ENCODE measurements at regions not wholly inside any gene's neighbourhood (a gene's known extent, or its start where the extent isn't known, plus 50 kb on each side); places are given as distances from the start of the nearest gene placed in this dataset.

DNA sequence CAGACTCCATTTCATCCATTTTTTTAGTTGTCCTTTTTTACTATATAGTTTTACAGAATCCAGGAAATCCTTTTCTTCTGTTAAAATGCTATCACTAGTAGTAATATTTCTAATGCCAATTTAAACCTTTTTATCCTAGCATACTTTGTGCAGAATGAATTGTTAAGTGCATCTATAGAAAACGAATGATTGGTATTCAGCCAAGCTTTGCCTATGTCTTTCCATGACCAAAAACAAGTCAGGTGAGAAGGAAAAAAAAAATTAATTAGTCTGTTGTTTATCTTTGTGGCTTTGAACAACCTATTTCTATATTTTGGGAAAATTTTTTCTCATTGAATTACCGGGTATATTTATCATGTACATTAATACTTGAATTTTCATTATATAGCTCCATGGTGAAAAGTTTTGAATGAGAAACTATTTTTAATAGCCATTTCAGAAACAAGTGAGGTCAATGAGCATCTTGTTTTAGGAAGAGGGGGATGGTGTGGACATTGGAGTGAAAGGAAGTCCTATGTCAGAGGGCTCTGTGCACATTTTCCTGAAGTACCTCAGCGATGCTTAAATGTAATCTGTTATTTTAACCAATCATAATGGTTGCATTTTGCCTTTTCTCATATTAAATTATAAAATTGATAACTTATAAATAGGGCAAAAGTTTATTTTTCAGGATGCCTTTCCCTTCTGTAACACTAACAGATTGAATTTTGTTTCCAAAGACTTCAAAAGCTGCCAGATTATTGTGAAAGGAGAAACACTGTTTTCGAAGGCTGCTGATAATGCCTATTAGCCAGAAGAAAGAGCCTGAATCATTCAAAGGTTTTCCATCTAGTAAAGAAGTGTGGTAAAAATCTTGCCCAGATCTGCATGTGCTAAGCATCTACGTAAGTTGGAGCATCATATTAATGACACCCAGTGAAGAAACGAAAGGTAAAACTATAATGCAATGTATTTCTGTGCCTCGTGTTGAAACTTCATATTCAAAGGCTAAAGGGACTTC lies 73.8 kb upstream of the S1PR1 start:
- peak overlapping the region in 2 of 4 donors; percentile 21 to 40 for H3K27ac ChIP-seq
- TF ChIP-seq, protein P1, sequence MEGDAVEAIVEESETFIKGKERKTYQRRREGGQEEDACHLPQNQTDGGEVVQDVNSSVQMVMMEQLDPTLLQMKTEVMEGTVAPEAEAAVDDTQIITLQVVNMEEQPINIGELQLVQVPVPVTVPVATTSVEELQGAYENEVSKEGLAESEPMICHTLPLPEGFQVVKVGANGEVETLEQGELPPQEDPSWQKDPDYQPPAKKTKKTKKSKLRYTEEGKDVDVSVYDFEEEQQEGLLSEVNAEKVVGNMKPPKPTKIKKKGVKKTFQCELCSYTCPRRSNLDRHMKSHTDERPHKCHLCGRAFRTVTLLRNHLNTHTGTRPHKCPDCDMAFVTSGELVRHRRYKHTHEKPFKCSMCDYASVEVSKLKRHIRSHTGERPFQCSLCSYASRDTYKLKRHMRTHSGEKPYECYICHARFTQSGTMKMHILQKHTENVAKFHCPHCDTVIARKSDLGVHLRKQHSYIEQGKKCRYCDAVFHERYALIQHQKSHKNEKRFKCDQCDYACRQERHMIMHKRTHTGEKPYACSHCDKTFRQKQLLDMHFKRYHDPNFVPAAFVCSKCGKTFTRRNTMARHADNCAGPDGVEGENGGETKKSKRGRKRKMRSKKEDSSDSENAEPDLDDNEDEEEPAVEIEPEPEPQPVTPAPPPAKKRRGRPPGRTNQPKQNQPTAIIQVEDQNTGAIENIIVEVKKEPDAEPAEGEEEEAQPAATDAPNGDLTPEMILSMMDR (IDR thresholded peaks at IDR 0.05), result no peak
- peak in 1 of 2 donors; percentile 19 for TF ChIP-seq EP300 (IDR thresholded peaks at IDR 0.05)
- no peaks in the 10 kb centered on the region for H3K9me3 ChIP-seq
- H3K27me3 ChIP-seq, result no peaks in the 10 kb centered on the region
- no peak overlapping the region for H3K4me3 ChIP-seq
- WGBS, 2 donors, result 72 to 73% methylated on average over 7 of the region's 7 CpGs
- H3K36me3 ChIP-seq, result no peaks in the 10 kb centered on the region
- DNase-seq (ENCODE audit: low spot score in 2 of 2), result no peak
- H3K4me1 ChIP-seq, result no peaks in the 10 kb centered on the region

- Histone ChIP-seq H3K9me3 (no peaks in the 10 kb centered on the region), H3K36me3 (no peaks in the 10 kb centered on the region), H3K4me1 (no peaks in the 10 kb centered on the region), H3K4me3 (no peak overlapping the region), H3K27me3 (no peaks in the 10 kb centered on the region), H3K27ac (peak overlapping the region in 1 of 4 donors; percentile 40)
- 70 to 74% methylated on average over 3 of the region's 3 CpGs for WGBS, 2 donors
- no peak for DNase-seq (ENCODE audit: low spot score in 2 of 2)
- no peak for TF ChIP-seq POLR2A (IDR thresholded peaks at IDR 0.05)
- TF ChIP-seq EP300 (IDR thresholded peaks at IDR 0.05), result no peak
- TF ChIP-seq, protein P1 (IDR thresholded peaks at IDR 0.05), result no peak
Observed at GRCh38 chr1:101162300-101162699, 74.5 kb upstream of the S1PR1 start.

DNA sequence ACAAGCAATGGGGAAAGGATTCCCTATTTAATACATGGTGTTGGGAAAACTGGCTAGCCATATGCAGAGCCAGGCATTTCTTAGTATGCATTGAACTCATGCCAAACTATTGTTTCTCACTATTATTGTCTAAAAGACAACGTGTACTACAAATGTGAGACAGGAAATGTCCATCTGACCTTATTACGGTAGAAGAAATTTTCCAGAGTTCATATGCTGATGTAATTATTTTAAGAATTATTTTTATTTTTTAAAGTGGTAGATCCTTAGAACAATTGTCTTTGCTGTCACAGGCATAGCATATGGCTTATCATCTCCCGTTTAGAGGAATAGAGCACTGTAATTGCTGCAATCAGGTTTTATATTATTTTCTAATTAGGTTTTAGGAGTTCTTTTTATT lies 75.2 kb upstream of the S1PR1 start:
- Histone ChIP-seq H3K27ac (peak overlapping the region in 1 of 4 donors; percentile 40), H3K36me3 (no peaks in the 10 kb centered on the region), H3K4me1 (no peaks in the 10 kb centered on the region), H3K4me3 (no peak overlapping the region), H3K27me3 (no peaks in the 10 kb centered on the region), H3K9me3 (no peaks in the 10 kb centered on the region)
- peak in 1 of 2 donors; percentile 27 for TF ChIP-seq EP300 (IDR thresholded peaks at IDR 0.05)
- TF ChIP-seq, protein P1 (IDR thresholded peaks at IDR 0.05), result no peak
- 35 to 40% methylated on average over 3 of the region's 3 CpGs for WGBS, 2 donors
- no peak for DNase-seq (ENCODE audit: low spot score in 2 of 2)

- no peaks in the 10 kb centered on the region for H3K36me3 ChIP-seq
- H3K27ac ChIP-seq, result no peak overlapping the region
- TF ChIP-seq, protein P1 (IDR thresholded peaks at IDR 0.05), result no peak
- TF ChIP-seq POLR2A (IDR thresholded peaks at IDR 0.05), result no peak
- no peak for TF ChIP-seq EP300 (IDR thresholded peaks at IDR 0.05)
- no peak for DNase-seq (ENCODE audit: low spot score in 2 of 2)
- no peaks in the 10 kb centered on the region for H3K9me3 ChIP-seq
- no peaks in the 10 kb centered on the region for H3K4me1 ChIP-seq
- H3K4me3 ChIP-seq, result no peak overlapping the region
- H3K27me3 ChIP-seq, result no peaks in the 10 kb centered on the region
- 88 to 89% methylated on average over 2 of the region's 2 CpGs for WGBS, 2 donors
Observed at GRCh38 chr1:101158424-101158823, 78.4 kb upstream of the S1PR1 start.

- no peaks in the 10 kb centered on the region for H3K4me1 ChIP-seq
- WGBS, 2 donors, result 70 to 76% methylated on average over 1 of the region's 1 CpG
- no peaks in the 10 kb centered on the region for H3K9me3 ChIP-seq
- H3K27ac ChIP-seq, result no peak overlapping the region
- TF ChIP-seq POLR2A (IDR thresholded peaks at IDR 0.05) (no peak), EP300 (IDR thresholded peaks at IDR 0.05) (no peak)
- TF ChIP-seq, protein P1 (IDR thresholded peaks at IDR 0.05), result no peak
- H3K4me3 ChIP-seq, result no peak overlapping the region
- DNase-seq (ENCODE audit: low spot score in 2 of 2), result no peak
- H3K36me3 ChIP-seq, result no peaks in the 10 kb centered on the region
- H3K27me3 ChIP-seq, result no peaks in the 10 kb centered on the region
Observed at GRCh38 chr1:101154547-101154946, 82.3 kb upstream of the S1PR1 start.

Data from tibial nerve (tissue), 4 donors.